GM04503 (cell line): ENCODE measurements at regions not wholly inside any gene's neighbourhood (a gene's known extent, or its start where the extent isn't known, plus 50 kb on each side); places are given as distances from the start of the nearest gene placed in this dataset.

ENCODE experiments used
- DNase-seq: peaks from one replicate; pipeline ENCODE4 v3.0.0-alpha.2; 2012; ENCODE audit warnings: low read depth

- DNase-seq: no peak
Measured at GRCh38 chr13:61765181-61765742, 349.6 kb upstream of the PCDH20 start.

- DNase-seq: no peak
Measured at GRCh38 chr13:61761690-61762089, 346.0 kb upstream of the PCDH20 start.

- no peak for DNase-seq
Measured at GRCh38 chr13:61760102-61760501, 344.5 kb upstream of the PCDH20 start.

DNA sequence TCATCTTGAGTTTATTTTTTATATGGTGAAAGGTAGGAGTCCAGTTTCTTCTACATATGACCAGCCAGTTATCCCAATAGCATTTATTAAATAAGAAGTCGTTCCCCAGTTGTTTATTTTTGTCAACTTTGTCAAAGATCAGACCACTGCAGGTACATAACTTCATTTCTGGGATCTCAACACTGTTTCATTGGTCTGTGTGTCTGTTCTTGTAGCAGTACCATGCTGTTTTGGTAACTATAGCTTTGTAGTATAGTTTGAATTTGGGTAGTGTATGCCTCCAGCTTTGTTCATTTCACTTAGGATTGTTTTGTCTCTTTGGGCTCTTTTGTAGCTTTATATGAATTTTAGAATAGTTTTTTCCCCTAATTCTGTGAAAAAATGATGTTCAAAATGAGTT lies 340.4 kb upstream of the PCDH20 start:
- DNase-seq: no peak

GRCh38 chr13:61751039-61751438 lies 335.4 kb upstream of the PCDH20 start:
- no peak for DNase-seq

DNA sequence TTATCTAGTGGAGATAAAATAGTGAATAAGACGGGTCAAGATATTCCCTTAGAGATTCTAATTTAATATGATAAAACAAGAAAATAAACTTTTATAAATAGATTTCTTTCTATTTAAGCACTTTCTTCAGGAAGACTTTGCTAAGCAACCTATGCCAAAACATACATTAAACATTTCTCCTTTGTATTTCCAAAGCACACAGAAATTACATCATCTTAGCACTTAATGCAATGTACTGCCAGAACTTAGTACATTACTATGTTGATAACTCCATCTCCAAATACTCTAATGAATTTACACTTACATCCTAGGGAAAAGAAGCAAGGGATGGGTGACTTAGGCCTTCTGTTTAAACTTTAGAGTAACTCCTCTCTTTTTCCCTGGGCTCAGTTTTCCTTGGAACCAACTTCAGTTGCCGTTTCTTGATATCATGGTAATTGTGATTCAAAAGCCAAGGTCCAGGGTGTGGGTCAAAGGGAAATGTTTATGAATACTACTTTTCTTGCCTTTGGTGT lies 322.6 kb upstream of the PCDH20 start:
- DNase-seq: no peak

DNA sequence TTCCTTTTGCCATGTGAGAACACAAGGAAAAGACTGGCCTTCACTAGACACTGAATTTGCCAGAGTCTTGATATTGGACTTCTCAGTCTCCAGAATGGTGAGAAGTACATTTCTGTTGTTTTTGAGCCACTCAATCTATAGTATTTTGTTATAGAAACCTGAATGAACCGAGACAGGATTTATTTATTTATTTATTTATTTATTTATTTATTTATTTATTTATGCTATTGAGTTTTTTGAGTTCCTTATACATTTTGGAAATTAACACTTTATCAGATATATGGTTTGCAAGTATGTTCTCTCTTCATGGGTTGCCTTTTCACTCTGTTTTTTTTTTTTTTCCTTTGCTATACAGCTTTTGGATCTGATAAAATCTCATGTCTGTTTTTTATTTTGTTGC lies 319.0 kb upstream of the PCDH20 start:
- no peak for DNase-seq

- DNase-seq: no peak
Measured at GRCh38 chr13:61728471-61728870, 312.8 kb upstream of the PCDH20 start.

GRCh38 chr13:61727767-61728166 lies 312.1 kb upstream of the PCDH20 start:
- DNase-seq: no peak

- no peak for DNase-seq
Measured at GRCh38 chr13:61725806-61726205, 310.2 kb upstream of the PCDH20 start.

DNA sequence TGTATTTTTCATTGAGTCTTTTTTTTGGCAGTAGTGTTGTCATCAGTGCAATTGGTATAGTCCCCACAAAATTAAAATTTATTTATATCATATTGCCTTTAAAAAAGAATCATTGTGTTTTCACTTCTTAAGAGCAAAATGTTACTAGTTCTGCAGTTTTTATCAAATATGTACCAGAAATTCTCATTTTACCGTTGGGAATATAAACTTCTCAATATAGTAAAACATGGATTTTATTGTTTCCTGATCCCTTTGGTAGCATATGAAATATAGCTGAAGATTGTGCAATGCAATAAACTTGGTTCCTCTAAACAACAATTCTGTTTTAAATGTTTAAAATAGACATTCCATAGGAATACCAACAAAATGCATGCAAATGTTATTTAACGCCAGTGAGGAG lies 306.5 kb upstream of the PCDH20 start:
- DNase-seq: no peak

DNA sequence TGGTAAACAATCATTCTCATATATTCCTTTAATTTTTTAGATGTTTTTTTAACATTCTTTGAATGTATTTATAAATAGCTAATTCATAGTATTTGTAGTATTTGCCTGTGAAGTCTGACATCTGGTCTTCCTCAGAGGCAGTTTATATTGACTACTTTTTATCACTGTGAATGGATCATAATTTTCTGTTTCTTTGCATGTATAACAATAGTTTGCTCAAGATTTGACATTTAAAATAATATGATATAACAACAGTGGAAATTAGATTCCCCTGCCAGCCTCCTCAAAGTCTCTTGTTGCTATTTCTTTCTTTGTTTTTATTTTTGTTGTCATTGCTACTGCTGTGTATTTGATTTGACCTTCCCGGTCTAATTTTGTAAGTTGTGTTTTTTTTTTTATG lies 297.0 kb upstream of the PCDH20 start:
- no peak for DNase-seq

- DNase-seq: no peak
Measured at GRCh38 chr13:61709258-61709657, 293.6 kb upstream of the PCDH20 start.

DNA sequence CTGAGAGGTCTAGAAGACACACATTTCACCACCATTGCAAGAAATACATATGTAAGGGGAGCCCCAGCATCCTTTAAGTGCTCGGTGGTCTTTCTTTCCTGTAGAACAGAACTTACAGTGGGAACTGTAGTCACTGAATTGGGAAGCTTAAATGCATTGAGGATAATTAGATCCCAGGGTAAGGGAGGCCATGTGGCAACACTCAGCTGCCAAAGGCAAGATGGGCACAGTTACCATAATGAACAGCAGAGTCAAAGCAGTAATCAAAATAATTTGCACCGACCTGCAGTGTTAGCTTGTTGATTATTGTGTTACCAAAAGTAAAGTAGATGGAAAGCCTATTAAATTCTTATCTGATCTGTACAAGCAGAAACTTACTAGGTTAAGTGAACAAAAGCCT lies 291.2 kb upstream of the PCDH20 start:
- no peak for DNase-seq

DNA sequence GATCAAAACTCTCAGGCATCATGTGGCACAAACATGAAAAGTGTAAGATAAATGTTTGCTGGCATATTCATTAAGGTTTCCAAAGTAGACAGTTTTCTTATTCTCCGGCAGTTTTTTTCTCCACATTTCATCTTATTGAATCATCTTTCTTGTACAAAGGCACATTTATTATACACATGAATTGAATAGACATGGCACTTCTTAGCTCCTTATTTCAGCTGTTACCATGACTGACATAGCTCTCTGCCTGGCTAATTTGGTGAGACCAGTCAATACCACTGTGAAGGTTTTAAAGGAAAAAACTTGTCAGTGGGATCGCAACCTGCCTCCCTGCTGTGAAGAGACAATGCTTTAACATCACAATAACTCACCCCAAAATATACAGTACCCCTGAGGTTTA lies 285.0 kb upstream of the PCDH20 start:
- no peak for DNase-seq

DNA sequence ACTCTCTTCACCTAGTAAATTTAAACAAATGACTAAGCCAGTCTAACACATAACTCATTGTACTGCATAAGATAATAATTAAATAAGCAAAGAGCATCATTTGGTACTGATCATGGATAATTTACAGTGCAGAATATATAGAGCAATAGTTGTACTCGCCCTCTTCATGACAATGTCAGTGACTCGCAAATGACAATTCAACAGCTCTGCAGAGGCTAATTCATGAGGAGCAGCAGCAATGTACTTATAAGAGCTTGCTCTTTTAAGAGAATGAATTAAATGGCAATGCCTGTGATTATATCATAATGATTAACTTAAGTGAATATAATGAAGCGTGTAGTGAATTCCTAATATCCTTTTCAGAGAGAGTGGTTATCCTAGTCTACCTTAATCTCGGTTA lies 284.5 kb upstream of the PCDH20 start:
- DNase-seq: no peak

GRCh38 chr13:61696676-61697075 lies 281.0 kb upstream of the PCDH20 start:
- DNase-seq: no peak

GRCh38 chr13:61695147-61695546 lies 279.5 kb upstream of the PCDH20 start:
- DNase-seq: no peak

GRCh38 chr13:61692691-61693090 lies 277.0 kb upstream of the PCDH20 start:
- DNase-seq: no peak

- DNase-seq: no peak
Measured at GRCh38 chr13:61685682-61686012, 270.0 kb upstream of the PCDH20 start.

DNA sequence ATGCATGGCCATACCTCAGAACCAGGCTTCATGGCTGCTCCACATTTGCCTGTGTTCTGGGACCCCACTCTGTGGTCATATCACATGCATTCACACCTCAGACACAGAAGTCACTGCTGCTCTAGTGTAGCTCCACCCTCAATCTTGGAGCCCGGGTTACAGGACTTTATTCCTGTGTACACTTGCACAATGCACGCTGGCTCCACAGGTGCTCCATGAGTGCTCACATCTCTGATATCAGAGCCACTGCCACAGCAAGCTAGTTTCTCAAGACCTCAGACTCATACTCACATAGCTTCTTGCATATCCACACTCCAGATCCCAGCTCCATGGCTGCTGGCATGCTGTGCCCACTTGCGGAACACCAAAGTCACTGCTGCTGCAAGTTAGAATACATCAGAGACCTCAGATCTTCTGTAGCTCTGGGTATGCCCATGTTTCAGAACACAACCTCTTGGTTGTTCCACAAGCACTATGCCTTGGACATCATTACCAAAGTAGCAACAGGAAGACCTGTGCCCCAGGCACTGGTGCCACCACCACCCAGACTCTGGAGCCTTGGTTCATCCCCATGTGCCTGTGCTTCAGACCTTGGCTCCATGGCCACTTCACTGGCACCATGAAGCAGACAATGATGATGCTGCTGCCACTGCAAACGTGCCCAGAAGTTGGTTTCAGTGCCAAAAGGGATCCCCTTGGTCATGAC lies 269.5 kb upstream of the PCDH20 start:
- no peak for DNase-seq

GRCh38 chr13:61672756-61673155 lies 257.1 kb upstream of the PCDH20 start:
- DNase-seq: no peak

GRCh38 chr13:61670384-61671161 lies 254.9 kb upstream of the PCDH20 start:
- DNase-seq: no peak
